Ascending aorta (tissue), 2 donors: ENCODE measurements at regions not wholly inside any gene's neighbourhood (a gene's known extent, or its start where the extent isn't known, plus 50 kb on each side); places are given as distances from the start of the nearest gene placed in this dataset.
"Not testable (repeated sequence)": the region's sequence is repeated elsewhere in the genome, so short reads cannot be mapped to it uniquely, and the experiment has no call there.

Experiments
- DNase-seq, 2 donors: peaks; one replicate each; pipeline ENCODE4 v3.0.0-alpha.2; 2019; ENCODE audit warnings: low spot score in 2 of 2
- H3K27ac ChIP-seq, 2 donors: fragments of 200-600 bp; sonication (generic); one replicate each; pipeline ENCODE4 v1.5.1; 2016 to 2017; ENCODE audit warnings: mild to moderate bottlenecking in 1 of 2
- H3K27me3 ChIP-seq: fragments of 200-600 bp; sonication (generic); one replicate; pipeline ENCODE4 v1.5.1; 2017
- H3K36me3 ChIP-seq, 2 donors: fragments of 200-600 bp; sonication (generic); one replicate each; pipeline ENCODE4 v1.5.1; 2016
- H3K4me1 ChIP-seq, 2 donors: fragments of 200-600 bp; sonication (generic); one replicate each; pipeline ENCODE4 v1.5.1; 2016 to 2017; ENCODE audit warnings: mild to moderate bottlenecking in 1 of 2
- H3K4me3 ChIP-seq, 2 donors: fragments of 200-600 bp; sonication (generic); one replicate each; pipeline ENCODE4 v1.5.1; 2016 to 2017; ENCODE audit warnings: mild to moderate bottlenecking in 1 of 2
- H3K9me3 ChIP-seq, 2 donors: fragments of 200-600 bp; sonication (generic); one replicate each; pipeline ENCODE4 v1.5.1; 2016
- intact Hi-C: fragments of 100-400 bp; cut with DNase I; formaldehyde crosslinking; loops from one replicate; pipeline ENCODE4 v1.15.1; 2023
- TF ChIP-seq, protein P1 (sequence below), 3 experiments: fragments of 200-600 bp in 2 of 3; fragments of 450-650 bp in 1 of 3; sonication (generic) in 2 of 3; IDR thresholded peaks; one replicate each; pipeline ENCODE4 v1.5.1; 2016 to 2019; ENCODE audit warnings: antibody characterized with exemption in 3 of 3, mild to moderate bottlenecking in 1 of 3, moderate library complexity in 1 of 3

DNA sequence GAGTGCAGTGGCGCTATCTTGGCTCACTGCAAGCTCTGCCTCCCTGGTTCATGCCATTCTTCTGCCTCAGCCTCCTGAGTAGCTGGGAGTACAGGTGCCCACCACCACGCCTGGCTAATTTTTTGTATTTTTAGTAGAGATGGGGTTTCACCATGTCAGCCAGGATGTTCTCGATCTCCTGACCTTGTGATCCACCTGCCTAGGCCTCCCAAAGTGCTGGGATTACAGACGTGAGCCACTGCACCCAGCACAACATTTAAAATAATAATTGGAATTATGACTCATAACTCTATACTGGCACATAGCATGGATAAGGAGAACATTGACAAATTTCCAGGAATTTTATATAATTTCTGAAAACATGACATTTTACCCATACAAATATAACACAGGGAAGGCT, 54.2 kb downstream of the DBET start:
- H3K27me3 ChIP-seq, H3K4me1 ChIP-seq, H3K9me3 ChIP-seq, H3K36me3 ChIP-seq, DNase-seq, H3K4me3 ChIP-seq, intact Hi-C loops, H3K27ac ChIP-seq: not testable (repeated sequence)

DNA sequence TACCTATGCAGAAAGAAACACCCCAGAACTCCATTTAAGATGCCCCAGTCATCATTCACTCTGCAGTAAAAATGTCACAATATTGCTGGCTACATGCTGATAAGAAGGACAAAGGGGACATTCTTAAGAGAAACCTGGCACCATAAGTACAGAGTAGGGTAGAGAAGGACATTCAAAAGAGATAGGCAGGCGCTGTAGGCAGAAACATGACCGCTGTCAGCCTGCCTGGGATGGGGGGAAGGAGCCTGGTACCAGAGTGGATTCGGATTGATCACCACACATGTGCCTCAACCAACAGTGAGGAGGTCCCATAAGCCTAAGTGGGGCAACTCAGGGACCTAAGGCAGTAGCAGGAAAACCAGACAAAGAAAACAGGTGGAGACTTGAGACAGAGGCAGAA, 54.1 kb upstream of the DUX4 start:
- H3K4me1 ChIP-seq, H3K4me3 ChIP-seq, intact Hi-C loops, H3K36me3 ChIP-seq, H3K9me3 ChIP-seq, H3K27ac ChIP-seq, H3K27me3 ChIP-seq: not testable (repeated sequence)
- DNase-seq = peak in 1 of 2 donors; percentile 61

DNA sequence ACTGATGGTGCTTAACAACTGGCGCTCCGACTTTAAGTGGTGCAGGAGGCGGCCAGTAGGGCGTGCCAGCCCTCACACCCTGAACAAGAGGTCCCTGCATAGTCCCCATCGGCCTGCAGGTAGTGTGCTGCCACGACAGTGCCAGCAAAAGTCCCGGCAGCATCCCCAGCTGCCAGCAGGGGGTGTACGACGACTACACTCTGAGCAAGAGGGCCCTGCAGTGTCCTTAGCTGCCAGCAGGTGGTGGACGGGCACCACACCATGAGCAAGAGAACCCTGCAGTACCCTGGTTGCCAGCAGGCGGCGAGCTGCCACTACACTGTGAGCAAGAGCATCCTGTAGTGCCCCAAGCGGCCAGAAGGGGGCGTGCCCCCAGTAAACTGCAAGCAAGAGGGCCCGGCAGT, 53.5 kb upstream of the DUX4 start:
- peak in 1 of 2 donors; percentile 61 for DNase-seq
- H3K4me3 ChIP-seq, H3K36me3 ChIP-seq, H3K9me3 ChIP-seq, H3K4me1 ChIP-seq, intact Hi-C loops, H3K27me3 ChIP-seq, H3K27ac ChIP-seq: not testable (repeated sequence)

DNA sequence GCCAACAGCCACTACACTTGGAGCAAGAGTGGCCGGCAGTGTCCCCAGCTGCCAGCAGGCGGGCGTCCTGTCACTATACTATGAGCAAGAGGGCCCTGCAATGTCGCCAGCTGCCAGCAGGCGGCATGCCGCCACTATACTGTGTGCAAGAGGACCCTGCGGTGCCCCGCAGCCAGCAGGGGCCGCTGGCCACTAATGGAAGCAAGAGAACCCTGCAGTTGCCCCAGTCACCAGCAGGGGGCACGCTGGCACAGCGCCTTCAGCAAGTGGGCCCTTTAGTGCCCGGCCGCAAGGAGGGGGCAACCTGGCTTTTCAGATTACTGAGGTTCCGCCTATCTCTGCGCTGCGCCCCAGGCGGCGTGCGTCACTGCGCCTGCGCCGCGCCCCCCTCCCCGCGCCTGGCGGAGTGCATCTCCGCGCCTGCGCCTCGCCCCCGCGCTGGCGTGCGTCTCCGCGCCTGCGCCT, 53.0 kb upstream of the DUX4 start:
- H3K9me3 ChIP-seq, intact Hi-C loops, H3K36me3 ChIP-seq, H3K27me3 ChIP-seq, H3K4me1 ChIP-seq, H3K4me3 ChIP-seq, H3K27ac ChIP-seq: not testable (repeated sequence)
- DNase-seq = peak in 1 of 2 donors; percentile 74
- TF ChIP-seq, protein P1, sequence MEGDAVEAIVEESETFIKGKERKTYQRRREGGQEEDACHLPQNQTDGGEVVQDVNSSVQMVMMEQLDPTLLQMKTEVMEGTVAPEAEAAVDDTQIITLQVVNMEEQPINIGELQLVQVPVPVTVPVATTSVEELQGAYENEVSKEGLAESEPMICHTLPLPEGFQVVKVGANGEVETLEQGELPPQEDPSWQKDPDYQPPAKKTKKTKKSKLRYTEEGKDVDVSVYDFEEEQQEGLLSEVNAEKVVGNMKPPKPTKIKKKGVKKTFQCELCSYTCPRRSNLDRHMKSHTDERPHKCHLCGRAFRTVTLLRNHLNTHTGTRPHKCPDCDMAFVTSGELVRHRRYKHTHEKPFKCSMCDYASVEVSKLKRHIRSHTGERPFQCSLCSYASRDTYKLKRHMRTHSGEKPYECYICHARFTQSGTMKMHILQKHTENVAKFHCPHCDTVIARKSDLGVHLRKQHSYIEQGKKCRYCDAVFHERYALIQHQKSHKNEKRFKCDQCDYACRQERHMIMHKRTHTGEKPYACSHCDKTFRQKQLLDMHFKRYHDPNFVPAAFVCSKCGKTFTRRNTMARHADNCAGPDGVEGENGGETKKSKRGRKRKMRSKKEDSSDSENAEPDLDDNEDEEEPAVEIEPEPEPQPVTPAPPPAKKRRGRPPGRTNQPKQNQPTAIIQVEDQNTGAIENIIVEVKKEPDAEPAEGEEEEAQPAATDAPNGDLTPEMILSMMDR (IDR thresholded peaks at IDR 0.05) = peak in 1 of 3 experiments; percentile 32

DNA sequence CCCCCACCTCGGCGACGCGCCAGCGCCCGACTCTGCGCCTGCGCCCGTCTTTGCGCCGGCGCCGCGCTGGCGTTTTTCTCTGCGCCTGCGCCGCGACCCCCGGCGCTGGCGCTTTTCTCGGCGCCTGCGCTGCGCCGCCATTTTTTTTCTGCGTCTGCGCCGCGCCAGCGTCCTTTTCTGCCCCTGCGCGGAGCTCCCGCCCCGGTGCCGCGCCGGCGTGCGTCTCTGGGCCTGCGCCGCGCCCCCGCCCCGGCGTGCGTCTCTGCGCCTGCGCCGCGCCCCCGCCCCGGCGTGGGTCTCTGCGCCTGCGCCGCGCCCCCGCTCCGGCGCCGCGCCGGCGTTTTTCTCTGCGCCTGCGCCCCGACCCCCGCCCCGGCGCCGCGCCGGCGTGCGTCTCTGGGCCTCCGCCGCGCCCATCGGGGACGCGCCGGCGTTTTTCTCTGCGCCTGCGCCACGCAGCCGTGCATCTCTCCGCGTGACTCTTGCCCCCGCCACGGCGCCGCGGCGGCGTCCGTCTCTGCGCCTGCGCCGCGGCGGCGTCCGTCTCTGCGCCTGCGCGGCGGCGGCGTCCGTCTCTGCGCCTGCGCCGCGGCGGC, 52.4 kb upstream of the DUX4 start:
- H3K36me3 ChIP-seq, DNase-seq, H3K27ac ChIP-seq, H3K27me3 ChIP-seq, H3K4me1 ChIP-seq, intact Hi-C loops, H3K9me3 ChIP-seq, H3K4me3 ChIP-seq: not testable (repeated sequence)

DNA sequence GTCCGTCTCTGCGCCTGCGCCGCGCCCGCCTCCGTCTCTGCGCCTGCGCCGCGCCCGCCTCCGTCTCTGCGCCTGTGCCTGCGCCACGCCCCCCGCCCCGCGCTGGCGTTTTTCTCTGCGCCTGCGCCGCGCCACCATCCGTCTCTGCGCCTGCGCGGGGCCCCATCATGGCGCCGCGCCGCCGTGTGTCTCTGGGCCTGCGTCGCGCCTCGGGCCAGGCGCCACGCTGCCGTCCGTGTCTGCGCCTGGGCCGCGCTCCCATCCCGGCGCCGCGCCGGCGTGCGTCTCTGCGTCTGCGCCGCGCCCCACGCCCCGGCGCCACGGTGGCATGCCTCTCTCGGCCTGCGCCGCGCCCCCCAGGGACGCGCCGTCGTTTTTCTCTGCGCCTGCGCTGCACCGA, 51.8 kb upstream of the DUX4 start:
- Histone ChIP-seq H3K27me3 (no peaks in the 10 kb centered on the region), H3K9me3 (no peaks in the 10 kb centered on the region), H3K4me3 (no peak overlapping the region), H3K27ac (no peak overlapping the region), H3K4me1 (no peaks in the 10 kb centered on the region), H3K36me3 (no peaks in the 10 kb centered on the region)
- intact Hi-C loops = no loop called here
- TF ChIP-seq, protein P1 (IDR thresholded peaks at IDR 0.05) = no peak
- DNase-seq = no peak

DNA sequence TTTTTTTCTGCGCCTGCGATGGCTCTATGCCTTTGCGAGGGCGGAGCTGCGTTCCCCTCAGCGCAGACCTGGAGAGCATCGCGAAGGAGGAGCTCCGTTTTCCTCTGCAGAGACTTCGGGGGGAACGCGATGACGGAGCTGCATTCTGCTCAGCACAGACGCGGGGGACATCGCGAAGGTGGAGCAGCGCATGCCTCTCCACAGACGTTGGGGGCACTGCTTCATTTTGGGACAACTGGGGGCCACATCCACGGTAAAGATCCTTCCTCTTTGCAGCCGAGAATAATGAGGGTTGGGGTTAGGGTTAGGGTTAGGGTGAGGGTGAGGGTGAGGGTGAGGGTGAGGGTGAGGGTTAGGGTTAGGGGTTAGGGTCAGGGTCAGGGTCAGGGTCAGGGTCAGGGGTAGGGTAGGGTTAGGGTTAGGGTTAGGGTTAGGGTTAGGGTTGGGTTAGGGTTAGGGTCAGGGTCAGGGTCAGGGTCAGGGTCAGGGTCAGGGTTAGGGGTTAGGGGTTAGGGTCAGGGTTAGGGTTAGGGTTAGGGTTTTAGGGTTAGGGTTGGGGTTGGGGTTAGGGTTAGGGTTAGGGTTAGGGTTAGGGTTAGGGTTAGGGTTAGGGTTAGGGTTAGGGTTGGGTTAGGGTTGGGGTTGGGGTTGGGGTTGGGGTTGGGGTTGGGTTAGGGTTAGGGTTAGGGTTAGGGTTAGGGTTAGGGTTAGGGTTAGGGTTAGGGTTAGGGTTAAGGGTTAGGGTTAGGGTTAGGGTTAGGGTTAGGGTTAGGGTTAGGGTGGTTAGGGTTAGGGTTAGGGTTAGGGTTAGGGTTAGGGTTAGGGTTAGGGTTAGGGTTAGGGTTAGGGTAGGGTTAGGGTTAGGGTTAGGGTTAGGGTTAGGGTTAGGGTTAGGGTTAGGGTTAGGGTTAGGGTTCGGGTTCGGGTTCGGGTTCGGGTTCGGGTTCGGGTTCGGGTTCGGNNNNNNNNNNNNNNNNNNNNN, 51.1 kb upstream of the DUX4 start:
- intact Hi-C loops, H3K4me3 ChIP-seq, H3K27ac ChIP-seq, H3K36me3 ChIP-seq, H3K27me3 ChIP-seq, H3K9me3 ChIP-seq, H3K4me1 ChIP-seq: not testable (repeated sequence)
- peak in 1 of 2 donors; percentile 67 for DNase-seq
